Stimulated activated CD8-positive, alpha-beta memory T cell treated with anti-CD3 and anti-CD28 coated beads, Interleukin-4, amount 100 ng/mL, for 4 hours (primary cell): ENCODE measurements at regions not wholly inside any gene's neighbourhood (a gene's known extent, or its start where the extent isn't known, plus 50 kb on each side); places are given as distances from the start of the nearest gene placed in this dataset.
"Not testable (repeated sequence)": the region's sequence is repeated elsewhere in the genome, so short reads cannot be mapped to it uniquely, and the experiment has no call there.

ENCODE experiments used
- DNase-seq, 2 donors: peaks; one replicate each; pipeline ENCODE4 v3.0.0-alpha.2; 2020; ENCODE audit warnings: low read depth in 2 of 2, low spot score in 1 of 2

DNA sequence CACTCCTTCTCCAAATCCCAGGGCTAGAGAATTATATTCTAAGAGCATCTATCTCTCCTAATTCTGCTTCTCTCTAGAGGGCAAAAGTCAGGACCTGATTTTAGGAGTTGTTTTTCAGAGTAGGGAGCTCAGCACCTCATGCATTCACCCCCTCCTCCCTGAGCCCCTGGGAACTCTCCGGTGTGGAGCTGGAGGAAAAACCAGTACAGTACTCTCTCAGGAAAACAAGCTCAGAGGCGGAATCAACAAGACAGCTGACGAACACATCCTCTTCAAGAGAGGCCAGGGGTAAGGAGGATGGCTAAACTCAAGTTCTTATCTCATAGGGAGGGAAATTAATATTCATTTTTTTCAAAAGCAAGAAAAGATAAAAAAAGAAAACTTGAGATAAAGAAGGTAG lies 120.1 kb upstream of the CDYL start:
- no peak for DNase-seq

DNA sequence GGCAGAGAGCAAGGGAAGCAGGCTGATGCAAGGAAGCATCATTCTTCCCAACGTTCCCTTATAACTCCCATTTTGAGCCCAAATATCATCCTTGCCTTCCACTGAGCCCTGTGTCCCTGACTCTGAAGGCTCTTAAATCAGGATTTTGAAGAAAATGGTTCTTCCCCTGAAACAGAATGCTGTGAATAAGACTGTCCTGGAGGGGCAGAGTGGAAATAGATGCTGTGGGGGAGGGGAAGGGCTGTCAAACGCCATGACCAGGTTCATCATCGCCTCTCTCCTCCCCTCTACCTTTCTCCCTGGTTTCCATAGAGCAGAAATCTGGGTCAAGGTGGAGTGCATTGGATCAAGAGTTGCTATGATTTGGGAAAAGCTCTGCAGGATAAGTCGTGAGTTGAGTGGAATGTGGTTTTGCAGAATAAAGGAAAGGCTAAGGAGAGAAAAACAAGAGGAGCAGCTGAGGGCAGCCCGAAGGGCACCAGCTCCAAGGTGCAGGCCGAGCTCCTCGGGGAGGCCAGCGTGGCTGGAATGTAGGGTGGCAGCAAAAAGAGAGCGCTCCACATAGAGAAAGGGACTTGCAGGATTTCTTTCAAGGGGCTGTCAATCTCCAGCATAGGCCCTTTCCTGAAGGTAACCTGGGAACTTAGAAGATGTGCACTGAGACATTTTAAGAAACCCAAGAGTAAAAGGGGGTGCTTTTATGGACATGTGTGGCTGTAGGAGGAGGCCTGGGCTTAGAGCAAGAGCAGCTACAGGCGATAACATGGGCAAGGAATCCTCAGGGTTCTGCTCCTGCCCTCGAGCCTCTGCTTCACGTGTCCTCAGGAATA lies 120.8 kb upstream of the CDYL start:
- no peak for DNase-seq

DNA sequence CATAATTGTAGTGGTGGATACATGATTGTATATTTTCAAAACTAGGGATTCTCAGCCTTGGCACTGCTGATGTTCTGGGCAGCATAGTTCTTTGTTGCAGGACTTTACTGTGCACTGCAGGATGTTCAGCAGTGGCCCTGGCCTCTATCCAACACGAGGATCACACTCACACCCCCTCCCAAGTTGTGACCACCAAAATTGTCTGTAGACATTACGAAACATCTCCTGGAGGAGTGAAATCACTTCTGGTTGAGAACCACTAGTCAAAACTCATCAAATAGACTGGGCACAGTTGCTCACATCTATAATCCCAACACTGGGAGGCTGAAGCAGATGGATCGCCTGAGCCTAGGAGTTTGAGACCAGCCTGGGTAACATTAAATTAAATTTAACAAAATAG lies 123.1 kb upstream of the CDYL start:
- DNase-seq, result no peak

DNA sequence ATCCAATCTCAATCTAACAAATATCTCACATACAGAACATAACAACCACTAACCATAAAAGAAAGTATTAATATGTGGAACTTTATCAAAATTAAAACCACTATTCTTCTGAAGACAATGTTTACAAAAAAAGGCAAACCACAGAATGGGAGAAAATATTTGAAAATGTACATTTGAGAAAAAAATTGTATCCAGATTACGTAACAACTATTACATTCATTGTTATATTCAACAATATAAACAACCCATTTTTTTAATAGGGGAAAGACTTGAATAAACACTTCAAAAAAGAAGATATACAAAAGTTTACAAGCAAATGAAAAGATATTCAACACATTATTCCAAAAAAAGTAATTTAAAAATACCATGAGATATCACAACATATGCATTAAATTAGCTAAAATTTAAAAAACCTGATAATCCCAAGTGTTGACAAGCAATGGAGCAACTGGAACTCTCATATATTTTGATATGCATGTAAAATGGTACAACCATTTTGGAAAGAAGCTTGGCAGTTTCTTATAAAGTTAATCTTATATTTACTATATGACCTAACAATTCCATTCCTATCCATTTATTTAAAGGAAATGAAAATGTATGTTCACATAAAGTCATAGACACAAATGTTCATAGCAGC lies 124.3 kb upstream of the CDYL start:
- DNase-seq, result no peak

DNA sequence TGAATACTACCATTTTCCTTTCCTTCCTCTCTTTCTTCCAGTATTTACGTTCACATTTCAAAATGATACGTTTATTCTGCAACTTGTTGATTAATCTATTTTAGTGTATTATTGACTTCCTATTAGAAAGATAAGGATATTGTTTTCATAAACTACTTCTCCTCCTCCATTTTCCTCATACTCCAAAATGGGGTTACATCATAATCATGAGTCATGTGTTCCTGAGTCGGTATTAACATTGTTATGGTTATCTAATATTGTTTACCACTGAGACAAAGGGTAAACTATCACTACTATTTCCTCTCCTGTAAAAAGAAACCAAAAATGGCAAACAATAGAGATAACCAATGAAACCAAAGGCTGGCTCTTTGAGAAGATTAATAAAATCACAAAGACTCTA lies 126.5 kb upstream of the CDYL start:
- no peak for DNase-seq

DNA sequence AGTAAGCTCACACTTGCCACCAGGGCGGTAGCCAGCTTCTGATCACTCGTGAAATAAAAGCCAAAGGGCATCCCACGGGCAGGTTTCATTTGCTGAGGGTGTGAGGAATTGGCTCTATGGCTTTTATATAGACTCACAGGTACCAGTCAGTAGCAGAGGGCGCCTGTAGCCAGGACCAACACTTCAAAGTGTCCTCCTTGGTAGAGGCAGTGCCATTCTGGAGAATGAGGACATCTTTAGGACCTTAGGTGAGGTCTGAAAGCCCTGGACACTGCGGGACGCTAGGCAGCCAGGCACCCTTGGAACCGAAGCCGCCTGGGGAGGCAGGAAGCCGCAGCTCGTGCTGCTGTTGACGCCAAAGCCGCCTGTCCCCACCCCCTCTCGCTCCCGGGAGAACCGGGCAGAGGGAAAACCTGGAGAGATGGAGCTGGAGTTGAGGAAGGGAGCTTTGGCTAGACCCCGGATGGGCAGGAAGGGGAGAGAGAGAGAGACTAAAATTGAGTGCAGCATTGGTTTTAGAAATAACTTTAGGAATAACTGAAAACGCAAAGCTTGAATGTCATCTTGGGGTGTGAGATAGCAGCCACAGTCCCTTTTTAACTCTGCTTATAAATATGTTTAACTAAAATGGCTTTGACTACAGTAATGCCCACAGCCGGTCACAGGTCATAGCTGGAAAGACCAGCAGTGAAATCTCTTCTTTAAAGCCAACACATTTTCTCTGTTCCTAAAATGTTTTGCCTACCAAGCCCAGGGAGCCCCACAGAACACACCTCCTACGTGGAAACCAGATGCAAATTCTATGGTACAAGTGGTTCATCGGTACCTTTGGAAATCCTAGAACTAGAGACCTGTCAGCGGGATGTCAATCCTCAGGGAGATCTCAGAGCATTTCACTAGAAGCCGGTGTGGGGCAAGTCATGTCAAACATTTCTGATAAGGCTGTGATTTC lies 128.5 kb upstream of the CDYL start:
- no peak for DNase-seq

DNA sequence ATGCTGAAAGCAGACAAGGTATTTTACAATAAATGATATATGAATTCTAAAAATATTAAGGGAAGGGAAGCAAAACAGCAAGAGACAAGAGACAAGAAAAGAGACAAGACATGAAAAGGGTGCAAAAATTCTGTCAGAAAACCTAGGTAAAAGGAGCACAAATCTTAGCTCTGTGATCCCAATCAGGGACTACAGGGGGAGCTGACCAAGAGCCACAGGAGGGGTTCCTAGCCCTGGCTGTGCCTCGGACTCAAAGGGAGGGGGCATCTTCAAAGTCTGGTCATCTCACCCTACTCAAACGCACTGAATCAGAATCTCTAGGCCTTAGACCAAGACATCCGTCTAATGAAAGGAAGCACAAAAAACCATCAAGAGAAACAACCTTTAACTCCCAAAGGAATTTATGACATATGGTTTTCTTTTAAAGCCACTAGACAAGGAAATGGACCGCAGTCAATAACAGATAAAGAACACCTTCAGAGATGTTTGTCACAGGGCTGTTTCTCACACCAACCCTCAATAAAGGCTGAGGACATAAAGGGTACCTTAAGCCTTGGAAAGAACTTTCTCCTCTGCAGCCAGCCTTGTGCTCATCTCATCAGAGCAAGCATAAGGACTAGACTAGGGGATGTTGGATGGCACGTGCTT lies 130.4 kb upstream of the CDYL start:
- DNase-seq, result no peak

DNA sequence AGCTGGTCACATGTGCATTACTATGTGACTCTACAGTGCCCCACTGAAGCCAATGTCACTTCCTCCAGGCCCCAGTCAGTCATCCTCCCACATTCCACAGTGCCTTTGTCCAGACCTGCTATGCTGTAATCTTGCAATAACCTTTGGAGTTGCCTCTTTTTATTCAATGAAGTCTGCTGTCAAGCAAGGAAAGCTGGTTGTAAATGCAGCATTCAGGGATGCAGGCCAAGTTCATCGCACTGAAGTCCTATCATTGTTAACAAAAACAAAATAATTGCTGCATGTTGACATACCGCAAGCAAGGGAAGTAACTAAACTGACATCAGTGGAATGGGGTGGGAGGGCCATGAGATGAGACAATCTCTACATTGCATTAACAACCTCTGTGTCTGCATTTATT lies 131.2 kb upstream of the CDYL start:
- DNase-seq, result no peak

DNA sequence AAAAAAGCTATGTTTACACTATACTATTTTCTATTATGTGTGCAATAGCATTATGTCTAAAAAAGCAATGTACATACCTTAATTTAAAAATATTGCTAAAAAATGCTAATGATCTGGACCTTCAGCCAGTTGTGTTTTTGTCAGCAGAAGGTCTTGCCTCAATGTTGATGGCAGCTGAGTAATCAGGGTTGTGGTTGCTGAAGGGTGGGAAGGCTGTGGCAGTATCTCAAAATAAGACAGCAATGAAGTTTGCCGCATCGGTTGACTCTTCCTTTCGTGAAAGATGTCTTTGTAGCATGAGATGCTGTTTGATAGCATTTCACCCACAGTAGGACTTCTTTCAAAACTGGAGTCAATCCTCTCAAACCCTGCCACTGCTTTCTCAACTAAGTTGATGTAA lies 134.7 kb upstream of the CDYL start:
- no peak for DNase-seq

DNA sequence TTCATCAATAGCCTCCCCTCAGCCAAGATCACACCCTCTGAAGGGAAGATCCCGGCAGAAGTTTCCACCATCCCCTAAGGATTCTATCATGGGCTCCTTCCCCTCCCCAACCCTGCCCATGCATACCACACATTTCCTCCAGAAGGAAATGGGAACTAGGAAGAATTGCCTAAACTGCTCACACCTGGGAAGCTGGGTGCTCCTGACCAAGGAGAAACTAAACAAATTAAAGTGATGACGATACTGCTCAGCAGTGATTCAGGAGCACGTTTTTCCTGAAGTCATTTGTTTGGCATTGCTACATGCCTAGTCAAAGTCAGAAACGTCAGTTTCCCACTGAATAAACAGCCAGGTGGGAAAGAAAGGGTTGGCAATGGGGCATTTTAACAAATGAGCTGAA lies 136.1 kb upstream of the CDYL start:
- DNase-seq, result no peak

DNA sequence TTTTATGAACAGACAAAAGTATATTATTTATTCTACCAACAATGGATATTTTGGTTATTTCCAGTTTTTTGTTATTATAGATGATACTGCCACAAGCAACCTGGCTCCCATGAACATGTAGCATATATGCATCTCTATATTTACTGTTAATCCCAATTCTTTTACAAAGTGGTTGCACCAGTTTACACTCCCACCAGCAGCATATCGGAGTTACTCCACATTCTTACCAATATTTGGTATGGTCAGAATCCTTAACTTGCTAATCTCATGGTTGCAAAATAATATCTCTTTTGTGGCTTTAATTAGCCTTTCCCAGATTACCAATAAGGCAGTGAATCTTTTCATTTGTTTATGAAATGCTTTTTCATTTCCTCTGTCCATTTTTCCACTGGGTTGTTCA lies 137.6 kb upstream of the CDYL start:
- no peak for DNase-seq

DNA sequence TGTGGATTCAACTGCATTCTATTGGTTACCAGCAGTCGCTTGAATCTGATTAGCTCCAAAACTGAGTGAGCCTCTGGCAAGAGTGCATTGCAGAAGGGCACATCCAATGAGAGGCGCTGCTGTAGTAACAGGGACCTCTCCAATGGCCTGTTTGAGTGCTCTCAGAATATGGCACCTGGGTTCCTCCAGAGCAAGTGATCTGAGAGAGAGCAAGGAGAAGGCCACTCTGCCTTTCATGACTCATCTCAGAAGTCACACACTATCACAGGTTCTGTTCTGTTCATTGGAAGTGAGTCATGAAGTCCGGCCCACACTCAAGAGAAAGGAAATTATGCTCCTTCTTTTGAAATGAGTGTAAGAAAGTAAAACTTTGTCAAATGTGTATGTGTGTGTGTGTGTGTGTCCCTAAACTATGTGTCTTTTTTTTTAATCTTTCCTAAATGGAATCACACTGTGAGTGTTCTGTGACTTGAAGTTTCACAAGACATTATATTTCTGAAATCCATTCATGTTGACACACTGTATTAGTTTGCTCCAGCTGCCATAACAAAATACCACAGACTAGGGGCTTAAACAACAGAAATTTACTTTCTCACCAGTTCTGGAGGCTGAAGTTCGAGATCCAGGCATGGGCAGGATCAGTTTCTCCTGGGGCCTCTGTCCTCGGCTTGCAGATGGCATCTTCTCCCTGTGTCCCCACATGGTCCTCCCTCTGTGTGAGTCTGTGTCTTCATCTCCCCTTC lies 138.3 kb upstream of the CDYL start:
- no peak for DNase-seq

DNA sequence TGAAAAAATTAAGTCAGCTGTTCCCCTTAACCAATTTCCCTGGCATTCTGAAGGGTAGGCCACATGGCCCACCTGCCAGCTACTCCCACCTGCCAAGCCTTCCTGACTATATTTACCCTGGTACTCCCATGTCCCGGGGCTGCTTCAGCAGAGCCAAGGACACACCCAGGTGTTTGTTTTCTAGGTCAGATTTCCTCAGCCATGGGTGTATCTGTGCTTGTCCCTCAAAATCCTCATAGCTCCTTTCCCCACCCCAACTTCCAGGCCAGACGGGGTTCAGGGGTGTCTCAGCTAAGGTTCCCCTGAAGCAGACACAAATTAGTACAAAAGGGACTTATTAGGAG lies 139.4 kb upstream of the CDYL start:
- no peak for DNase-seq

DNA sequence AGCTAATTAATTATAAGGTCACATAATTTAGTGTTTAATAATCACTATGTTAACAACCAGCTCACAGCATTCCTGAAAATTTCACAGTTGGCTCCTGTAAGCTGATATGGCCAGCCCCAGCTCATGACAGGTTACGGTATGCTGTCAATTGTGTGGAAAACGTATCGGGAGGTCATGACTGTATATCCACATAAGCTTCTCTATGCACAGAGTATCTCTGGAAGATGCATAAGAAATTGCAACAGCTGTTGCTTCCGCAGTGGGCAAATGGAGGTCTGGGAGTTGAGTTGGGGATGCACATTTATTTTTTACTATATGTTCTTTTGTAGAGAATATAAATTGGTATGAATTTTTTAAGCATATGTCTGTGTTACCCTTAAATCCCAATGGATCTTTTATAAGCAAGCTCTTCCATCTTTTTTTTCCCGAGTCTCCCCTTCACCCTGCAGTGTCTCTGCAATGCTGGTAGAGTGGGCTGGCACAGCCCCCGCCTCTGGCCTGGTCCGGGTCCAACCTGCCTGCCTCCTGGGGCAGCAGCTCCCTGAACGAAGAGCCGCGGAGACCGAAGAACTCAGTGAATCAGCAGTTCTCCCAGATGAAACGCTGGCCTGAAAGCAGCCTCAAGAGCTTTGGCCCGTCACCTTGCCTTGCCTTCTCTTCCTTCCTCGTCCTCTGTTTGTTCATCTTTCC lies 139.9 kb upstream of the CDYL start:
- no peak for DNase-seq

DNA sequence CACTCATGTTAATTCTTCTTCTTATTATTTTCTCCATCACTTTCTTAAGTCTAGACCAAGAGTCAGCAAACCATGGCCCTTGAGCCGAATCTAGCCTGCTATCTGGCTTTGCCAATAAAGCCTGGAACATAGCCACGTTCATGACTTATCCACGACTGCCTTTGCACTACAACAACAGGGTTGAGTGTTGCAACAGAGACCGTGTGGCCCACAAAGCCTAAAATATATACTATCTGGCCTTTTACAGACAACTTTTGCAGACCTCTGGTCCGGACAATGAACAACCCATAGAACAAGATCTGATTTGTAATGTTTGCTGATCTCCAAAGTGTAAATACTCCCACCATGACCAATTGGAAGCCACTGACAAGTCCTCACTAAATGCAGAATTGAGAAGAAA lies 140.5 kb upstream of the CDYL start:
- DNase-seq, result no peak

DNA sequence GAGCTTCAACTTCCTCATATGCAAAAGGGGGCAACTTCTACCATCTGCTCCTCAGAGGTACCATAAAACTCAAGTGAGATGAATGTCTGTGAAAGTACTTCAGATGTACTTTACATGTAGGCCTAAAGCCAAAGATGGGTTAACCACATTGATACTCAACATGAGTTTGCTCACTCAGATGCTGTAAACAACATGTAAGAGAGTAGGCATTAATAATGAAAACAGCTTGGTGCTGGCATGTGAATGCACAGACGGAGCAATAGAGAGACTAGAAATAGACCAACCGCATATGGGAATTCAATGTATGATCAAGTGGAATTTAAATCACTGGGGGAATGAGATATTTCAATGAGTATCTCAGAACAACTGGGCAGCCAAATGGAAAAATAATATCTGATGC lies 143.8 kb upstream of the CDYL start:
- DNase-seq, result no peak

DNA sequence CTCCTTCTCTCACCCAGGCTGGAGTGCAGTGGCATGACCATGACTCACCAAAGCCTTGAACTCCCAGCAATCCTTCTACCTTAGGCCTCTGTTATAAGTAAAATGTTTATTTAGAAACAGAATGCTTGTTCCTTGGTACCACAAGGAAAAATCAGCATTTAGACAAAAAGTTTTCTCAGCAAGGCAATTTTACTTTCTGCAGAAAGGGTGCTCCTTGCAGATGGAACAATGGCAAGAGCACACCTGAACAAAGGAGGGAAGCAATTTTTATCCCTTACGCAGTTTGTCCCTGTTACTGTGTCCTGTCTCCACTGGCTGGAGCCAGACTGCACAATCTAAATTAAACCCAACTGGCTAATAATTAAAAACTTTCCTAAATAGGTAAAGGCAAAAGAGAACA lies 146.4 kb upstream of the CDYL start:
- DNase-seq, result not testable (repeated sequence)

DNA sequence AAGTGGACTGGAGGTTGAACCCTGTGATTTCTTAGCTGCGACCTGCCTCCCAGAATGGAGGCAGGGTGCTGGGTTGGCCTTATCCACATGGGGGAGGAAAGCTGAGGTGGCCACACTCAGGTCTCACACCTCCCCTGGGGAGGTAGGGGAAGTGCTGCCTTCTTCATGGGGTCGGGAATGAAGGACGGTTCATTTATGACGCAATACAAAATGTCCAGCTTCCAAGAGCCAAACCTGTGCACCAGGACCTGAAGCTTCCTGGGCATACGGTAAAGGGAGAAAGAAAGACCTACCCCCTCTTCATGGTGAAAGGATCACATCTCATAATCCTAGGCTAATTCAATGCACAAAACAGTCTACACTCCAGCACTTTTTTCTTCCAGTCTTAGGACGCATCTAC lies 150.6 kb upstream of the CDYL start:
- no peak for DNase-seq

DNA sequence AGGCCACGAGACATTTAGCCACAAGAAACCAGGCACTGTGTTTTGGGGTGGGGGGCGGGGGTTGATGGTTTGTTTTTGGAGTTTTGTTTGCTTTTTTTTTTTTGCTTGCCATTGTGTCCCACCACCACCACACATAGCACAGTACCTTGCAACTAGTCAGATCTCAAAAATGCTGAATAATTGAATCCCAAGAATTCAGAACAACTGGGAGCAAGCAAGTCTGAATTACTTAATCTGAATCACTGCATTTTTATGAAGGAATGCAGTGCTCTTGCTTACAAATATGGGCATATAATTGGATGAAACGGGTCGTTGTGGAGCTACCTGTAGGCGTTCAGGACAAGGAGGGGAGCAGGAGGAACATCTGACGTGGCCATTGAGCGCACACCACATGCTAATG lies 151.5 kb upstream of the CDYL start:
- no peak for DNase-seq
